Esophagus muscularis mucosa (tissue), 4 donors: ENCODE measurements at regions not wholly inside any gene's neighbourhood (a gene's known extent, or its start where the extent isn't known, plus 50 kb on each side); places are given as distances from the start of the nearest gene placed in this dataset.

Source experiments
- DNase-seq: peaks from one replicate; pipeline ENCODE4 v3.0.0-alpha.2; 2017; ENCODE audit errors: extremely low spot score
- H3K27ac ChIP-seq, 4 donors: fragments of 200-600 bp; sonication (generic); replicated peaks in 1 of 4; 1 replicate in 3 of 4; 2 replicates in 1 of 4; pipeline ENCODE4 v1.5.1; 2016 to 2019; ENCODE audit warnings: mild to moderate bottlenecking in 1 of 4
- H3K27me3 ChIP-seq, 4 donors: fragments of 200-600 bp; sonication (generic); one replicate each; pipeline versions ENCODE4 v1.5.1 to v1.6.0; 2016 to 2019
- H3K36me3 ChIP-seq, 4 donors: fragments of 200-600 bp; sonication (generic); one replicate each; pipeline ENCODE4 v1.5.1; 2016 to 2019
- H3K4me1 ChIP-seq, 4 donors: fragments of 200-600 bp; sonication (generic); one replicate each; pipeline ENCODE4 v1.5.1; 2016 to 2019
- H3K4me3 ChIP-seq, 4 donors: fragments of 200-600 bp; sonication (generic); 1 replicate in 2 of 4; 2 replicates in 2 of 4; pipeline ENCODE4 v1.5.1; 2016 to 2019; ENCODE audit warnings: mild to moderate bottlenecking in 4 of 4, moderate library complexity in 1 of 4
- H3K9me3 ChIP-seq, 4 donors: fragments of 200-600 bp; sonication (generic); 1 replicate in 3 of 4; 2 replicates in 1 of 4; pipeline ENCODE4 v1.5.1; 2016 to 2019
- CTCF ChIP-seq, 3 experiments: fragments of 200-600 bp in 2 of 3; fragments of 450-650 bp in 1 of 3; sonication (generic) in 2 of 3; IDR thresholded peaks; one replicate each; pipeline ENCODE4 v1.5.1; 2017 to 2019; ENCODE audit warnings: antibody characterized with exemption in 3 of 3, mild to moderate bottlenecking in 2 of 3, moderate library complexity in 1 of 3
- EP300 ChIP-seq: sonication (generic); formaldehyde crosslinking; IDR thresholded peaks from one replicate; pipeline ENCODE4 v1.6.1; 2017; ENCODE audit warnings: antibody characterized with exemption
- POLR2A ChIP-seq: fragments of 450-650 bp; IDR thresholded peaks from one replicate; pipeline ENCODE4 v1.6.1; 2017; ENCODE audit warnings: antibody characterized with exemption, moderate library complexity, mild to moderate bottlenecking, low read depth
- POLR2AphosphoS5 ChIP-seq, 2 donors: sonication (generic); formaldehyde crosslinking; IDR thresholded peaks; one replicate each; pipeline ENCODE4 v1.6.1; 2017; ENCODE audit warnings: antibody characterized with exemption in 2 of 2
- WGBS: methylation state at CpG from one replicate; pipeline ENCODE4 v1.1.5; 2018; 5-methylcytosine and 5-hydroxymethylcytosine counted together
- intact Hi-C: fragments of 100-400 bp; cut with DNase I; formaldehyde crosslinking; loops from one replicate; pipeline ENCODE4 v1.15.1; 2023

GRCh38 chr10:44471410-44471809 lies 86.5 kb upstream of the CXCL12 start:
- intact Hi-C loops: no loop called here
- 71% methylated on average over 5 of the region's 5 CpGs for WGBS

DNA sequence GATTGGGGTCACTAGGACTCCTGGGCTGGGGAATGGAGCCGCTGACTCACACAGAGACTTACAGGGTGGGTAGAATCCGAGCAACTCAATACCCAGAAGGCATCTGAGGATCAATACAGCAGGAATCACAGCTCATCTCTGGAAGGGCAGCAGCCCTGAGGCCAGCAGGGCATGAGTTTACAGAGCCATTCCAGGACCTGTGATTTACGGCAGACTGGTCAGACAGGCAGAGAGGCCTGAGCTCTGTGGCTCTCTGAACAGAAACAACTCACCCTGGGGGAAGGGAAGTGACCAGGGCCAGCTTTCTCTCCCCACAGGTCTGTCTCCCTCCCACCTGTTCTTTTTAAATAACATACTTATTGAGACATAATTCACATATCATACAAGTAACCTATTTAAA lies 88.2 kb upstream of the CXCL12 start:
- H3K9me3 ChIP-seq: no peaks in the 10 kb centered on the region
- no peaks in the 10 kb centered on the region for H3K36me3 ChIP-seq
- H3K27me3 ChIP-seq: peaks cover 0 to 4% (median 0%) of the 10 kb centered on the region in 4 donors
- DNase-seq: no peak
- TF ChIP-seq POLR2AphosphoS5 (IDR thresholded peaks at IDR 0.05) (no peak), POLR2A (no peak), EP300 (no peak), CTCF (IDR thresholded peaks at IDR 0.05) (no peak)
- H3K27ac ChIP-seq: no peak overlapping the region
- 86% methylated on average over 2 of the region's 3 CpGs for WGBS
- no peak overlapping the region for H3K4me3 ChIP-seq
- intact Hi-C loops: no loop called here
- H3K4me1 ChIP-seq: peaks cover 0 to 4% (median 0%) of the 10 kb centered on the region in 4 donors

More at GRCh38 chr10:44471410-44471809, 86.5 kb upstream of the CXCL12 start:
- peaks cover 0 to 7% (median 0%) of the 10 kb centered on the region in 4 donors for H3K27me3 ChIP-seq
- H3K27ac ChIP-seq: no peak overlapping the region
- H3K4me3 ChIP-seq: no peak overlapping the region
- no peaks in the 10 kb centered on the region for H3K9me3 ChIP-seq
- H3K36me3 ChIP-seq: no peaks in the 10 kb centered on the region
- peaks cover 0 to 2% (median 0%) of the 10 kb centered on the region in 4 donors for H3K4me1 ChIP-seq
- DNase-seq: no peak
- no peak for TF ChIP-seq POLR2AphosphoS5 (IDR thresholded peaks at IDR 0.05)

GRCh38 chr10:44476409-44477045 lies 91.6 kb upstream of the CXCL12 start:
- Histone ChIP-seq H3K27me3 (no peaks in the 10 kb centered on the region), H3K27ac (no peak overlapping the region), H3K9me3 (no peaks in the 10 kb centered on the region), H3K36me3 (no peaks in the 10 kb centered on the region), H3K4me1 (peaks cover 0 to 9% (median 4%) of the 10 kb centered on the region in 4 donors), H3K4me3 (no peak overlapping the region)
- TF ChIP-seq POLR2A (no peak), POLR2AphosphoS5 (IDR thresholded peaks at IDR 0.05) (no peak)
- intact Hi-C loops: no loop called here
- 64% methylated on average over 8 of the region's 8 CpGs for WGBS
- no peak for DNase-seq

DNA sequence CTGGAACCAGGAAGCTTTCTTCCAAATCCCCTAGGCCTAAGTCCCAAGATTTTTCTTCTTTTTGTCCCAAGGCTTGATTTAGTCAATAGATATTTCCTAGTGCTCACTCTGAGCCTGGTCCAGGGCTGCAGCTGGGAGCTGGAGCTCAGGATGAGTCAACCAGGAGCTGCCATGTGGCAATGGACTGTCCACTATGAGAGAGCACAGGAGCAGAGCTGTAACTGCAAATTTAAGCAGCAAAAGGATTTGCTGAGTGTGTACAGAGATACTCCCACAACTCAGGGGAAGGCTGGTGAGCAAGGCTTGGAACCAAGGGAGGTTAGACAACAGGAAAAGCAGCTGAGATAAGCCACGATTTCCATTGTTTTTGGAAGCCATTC lies 92.1 kb upstream of the CXCL12 start:
- intact Hi-C loops: no loop called here
- no peaks in the 10 kb centered on the region for H3K27me3 ChIP-seq
- no peak for DNase-seq
- no peak overlapping the region for H3K4me3 ChIP-seq
- peaks cover 0 to 9% (median 4%) of the 10 kb centered on the region in 4 donors for H3K4me1 ChIP-seq
- TF ChIP-seq POLR2AphosphoS5 (IDR thresholded peaks at IDR 0.05) (no peak), CTCF (IDR thresholded peaks at IDR 0.05) (no peak), EP300 (no peak), POLR2A (no peak)
- WGBS: 60% methylated on average over 1 of the region's 1 CpG
- no peaks in the 10 kb centered on the region for H3K9me3 ChIP-seq
- H3K36me3 ChIP-seq: no peaks in the 10 kb centered on the region
- no peak overlapping the region for H3K27ac ChIP-seq

GRCh38 chr10:44478040-44478439 lies 93.1 kb upstream of the CXCL12 start:
- no peaks in the 10 kb centered on the region for H3K27me3 ChIP-seq
- 74% methylated on average over 2 of the region's 2 CpGs for WGBS
- H3K4me1 ChIP-seq: peaks cover 0 to 9% (median 4%) of the 10 kb centered on the region in 4 donors
- DNase-seq: no peak
- H3K4me3 ChIP-seq: no peak overlapping the region
- intact Hi-C loops: no loop called here
- H3K9me3 ChIP-seq: no peaks in the 10 kb centered on the region
- H3K27ac ChIP-seq: no peak overlapping the region
- TF ChIP-seq POLR2A (no peak), CTCF (IDR thresholded peaks at IDR 0.05) (no peak), POLR2AphosphoS5 (IDR thresholded peaks at IDR 0.05) (no peak), EP300 (no peak)
- no peaks in the 10 kb centered on the region for H3K36me3 ChIP-seq
